Neural crest cell (in vitro differentiated cells): ENCODE measurements at regions not wholly inside any gene's neighbourhood (a gene's known extent, or its start where the extent isn't known, plus 50 kb on each side); places are given as distances from the start of the nearest gene placed in this dataset.

Experiments used
- DNase-seq: peaks from one replicate; pipeline ENCODE4 v3.0.0; 2021; ENCODE audit warnings: low read depth, mixed read lengths, low spot score
- H3K27ac Mint-ChIP-seq: one replicate; pipeline ENCODE4 v1.8.0; 2021; ENCODE audit warnings: mild to moderate bottlenecking, mixed read lengths; ENCODE audit not compliant: unreplicated experiment
- H3K27me3 Mint-ChIP-seq: 2 replicates; pipeline ENCODE4 v1.8.0; 2021; ENCODE audit warnings: low read depth, mild to moderate bottlenecking, mixed read lengths
- H3K36me3 Mint-ChIP-seq: 2 replicates; pipeline ENCODE4 v1.8.0; 2021; ENCODE audit warnings: low read depth, mild to moderate bottlenecking, mixed read lengths
- H3K4me1 Mint-ChIP-seq: 2 replicates; pipeline ENCODE4 v1.8.0; 2021; ENCODE audit warnings: mixed read lengths
- H3K4me3 Mint-ChIP-seq: one replicate; pipeline ENCODE4 v1.8.0; 2021; ENCODE audit warnings: mild to moderate bottlenecking, mixed read lengths
- H3K9me3 Mint-ChIP-seq: 2 replicates; pipeline ENCODE4 v1.8.0; 2021; ENCODE audit warnings: mixed read lengths
- CTCF ChIP-seq: fragments of 200-600 bp; sonication (generic); conservative IDR thresholded peaks from 2 replicates; pipeline ENCODE4 v1.5.0; 2021; ENCODE audit warnings: antibody characterized with exemption, mild to moderate bottlenecking

GRCh38 chr10:62736168-62736546 lies 68.4 kb upstream of the ADO start:
- TF ChIP-seq CTCF: no peak
- H3K27ac Mint-ChIP-seq: no peak overlapping the region
- H3K9me3 Mint-ChIP-seq: peaks cover 11% of the 10 kb centered on the region
- no peak for DNase-seq
- no peaks in the 10 kb centered on the region for H3K36me3 Mint-ChIP-seq
- H3K4me3 Mint-ChIP-seq: no peak overlapping the region
- no peaks in the 10 kb centered on the region for H3K4me1 Mint-ChIP-seq
- H3K27me3 Mint-ChIP-seq: no peaks in the 10 kb centered on the region

GRCh38 chr10:62738916-62739315 lies 65.6 kb upstream of the ADO start:
- TF ChIP-seq CTCF: no peak
- Mint-ChIP-seq H3K27me3 (no peaks in the 10 kb centered on the region), H3K4me1 (peaks cover 12% of the 10 kb centered on the region), H3K27ac (no peak overlapping the region), H3K36me3 (no peaks in the 10 kb centered on the region), H3K4me3 (no peak overlapping the region), H3K9me3 (peaks cover 11% of the 10 kb centered on the region)
- DNase-seq: no peak

GRCh38 chr10:62740885-62741745 lies 63.4 kb upstream of the ADO start:
- Mint-ChIP-seq H3K27me3 (no peaks in the 10 kb centered on the region), H3K36me3 (no peaks in the 10 kb centered on the region), H3K4me1 (peaks cover 12% of the 10 kb centered on the region), H3K27ac (no peak overlapping the region), H3K9me3 (peaks cover 11% of the 10 kb centered on the region), H3K4me3 (no peak overlapping the region)
- no peak for DNase-seq
- no peak for TF ChIP-seq CTCF

GRCh38 chr10:62741996-62742395 lies 62.5 kb upstream of the ADO start:
- H3K27me3 Mint-ChIP-seq: no peaks in the 10 kb centered on the region
- DNase-seq: no peak
- H3K27ac Mint-ChIP-seq: no peak overlapping the region
- H3K36me3 Mint-ChIP-seq: no peaks in the 10 kb centered on the region
- H3K9me3 Mint-ChIP-seq: peaks cover 16% of the 10 kb centered on the region
- H3K4me3 Mint-ChIP-seq: no peak overlapping the region
- peaks cover 12% of the 10 kb centered on the region for H3K4me1 Mint-ChIP-seq
- no peak for TF ChIP-seq CTCF

GRCh38 chr10:62742536-62743061 lies 61.9 kb upstream of the ADO start:
- Mint-ChIP-seq H3K4me1 (peaks cover 12% of the 10 kb centered on the region), H3K27me3 (no peaks in the 10 kb centered on the region), H3K27ac (peak overlapping the region; percentile 62), H3K4me3 (no peak overlapping the region), H3K36me3 (no peaks in the 10 kb centered on the region), H3K9me3 (peaks cover 13% of the 10 kb centered on the region)
- no peak for TF ChIP-seq CTCF
- DNase-seq: no peak
